Activated CD4-positive, alpha-beta memory T cell treated with anti-CD3 and anti-CD28 coated beads for 36 hours (primary cell): ENCODE measurements at regions not wholly inside any gene's neighbourhood (a gene's known extent, or its start where the extent isn't known, plus 50 kb on each side); places are given as distances from the start of the nearest gene placed in this dataset.

ENCODE experiments used
- CTCF ChIA-PET: fragments of 350-600 bp; sonication (Branson Sonifier 250); formaldehyde crosslinking; loops from one replicate; lab custom pipeline; 2021; ENCODE audit warnings: antibody characterized with exemption, inconsistent platforms; lab: Charles Lee
- POLR2A ChIA-PET: fragments of 350-600 bp; sonication (Branson Sonifier 250); formaldehyde crosslinking; loops from one replicate; lab custom pipeline; 2021; ENCODE audit warnings: antibody characterized with exemption; lab: Charles Lee
- DNase-seq: peaks from one replicate; pipeline ENCODE4 v3.0.0-alpha.2; 2020
- H3K27ac Mint-ChIP-seq: one replicate; pipeline ENCODE4 v1.8.0; 2021; ENCODE audit warnings: mixed read lengths
- H3K27me3 Mint-ChIP-seq: one replicate; pipeline ENCODE4 v1.8.0; 2021; ENCODE audit warnings: mixed read lengths
- H3K36me3 Mint-ChIP-seq: one replicate; pipeline ENCODE4 v1.8.0; 2021; ENCODE audit warnings: mixed read lengths
- H3K4me1 Mint-ChIP-seq: one replicate; pipeline ENCODE4 v1.8.0; 2021; ENCODE audit warnings: low read depth, mixed read lengths
- H3K4me3 Mint-ChIP-seq: one replicate; pipeline ENCODE4 v1.8.0; 2021; ENCODE audit warnings: mild to moderate bottlenecking, mixed read lengths
- H3K9me3 Mint-ChIP-seq: one replicate; pipeline ENCODE4 v1.8.0; 2021; ENCODE audit warnings: mixed read lengths
- intact Hi-C: fragments of 100-400 bp; cut with micrococcal nuclease; formaldehyde crosslinking; loops from one replicate; pipeline ENCODE4 v1.15.1; 2023

GRCh38 chr15:92224843-92225242, 168.8 kb upstream of the ST8SIA2 start:
- peaks cover 3% of the 10 kb centered on the region for H3K27me3 Mint-ChIP-seq
- peaks cover 3% of the 10 kb centered on the region for H3K9me3 Mint-ChIP-seq
- H3K4me3 Mint-ChIP-seq = no peak overlapping the region
- no peak for DNase-seq
- no peak overlapping the region for H3K27ac Mint-ChIP-seq
- intact Hi-C loops = no loop called here
- ChIA-PET POLR2A (no interaction called here), CTCF (interaction anchor here (1.1 to 1.4 kb wide), 3 partner anchors 127 to 133 kb away, joined by 6 to 8 read pairs (median 6); no protein-coding TSS in a partner anchor)
- H3K36me3 Mint-ChIP-seq = no peaks in the 10 kb centered on the region
- H3K4me1 Mint-ChIP-seq = no peaks in the 10 kb centered on the region

GRCh38 chr15:92226020-92226612, 167.6 kb upstream of the ST8SIA2 start:
- no peak for DNase-seq
- Mint-ChIP-seq H3K4me1 (no peaks in the 10 kb centered on the region), H3K9me3 (peaks cover 3% of the 10 kb centered on the region), H3K27ac (no peak overlapping the region), H3K36me3 (no peaks in the 10 kb centered on the region), H3K4me3 (no peak overlapping the region), H3K27me3 (peaks cover 6% of the 10 kb centered on the region)
- POLR2A ChIA-PET = no interaction called here
- intact Hi-C loops = loop anchor here (1.0 kb wide), 1 partner anchor 129 kb away; no protein-coding TSS in a partner anchor
- CTCF ChIA-PET = interaction anchor here (1.1 to 1.4 kb wide), 2 partner anchors 128 to 135 kb away, joined by 6 to 8 read pairs; no protein-coding TSS in a partner anchor

GRCh38 chr15:92228830-92229229, 164.9 kb upstream of the ST8SIA2 start:
- H3K27me3 Mint-ChIP-seq = peaks cover 14% of the 10 kb centered on the region
- no peak overlapping the region for H3K27ac Mint-ChIP-seq
- ChIA-PET CTCF (no interaction called here), POLR2A (no interaction called here)
- no peak for DNase-seq
- H3K4me3 Mint-ChIP-seq = no peak overlapping the region
- peaks cover 2% of the 10 kb centered on the region for H3K9me3 Mint-ChIP-seq
- no peaks in the 10 kb centered on the region for H3K36me3 Mint-ChIP-seq
- intact Hi-C loops = no loop called here
- no peaks in the 10 kb centered on the region for H3K4me1 Mint-ChIP-seq

GRCh38 chr15:92231461-92231860, 162.2 kb upstream of the ST8SIA2 start:
- Mint-ChIP-seq H3K27me3 (peaks cover 22% of the 10 kb centered on the region), H3K9me3 (peaks cover 11% of the 10 kb centered on the region), H3K4me3 (no peak overlapping the region), H3K4me1 (no peaks in the 10 kb centered on the region), H3K36me3 (no peaks in the 10 kb centered on the region), H3K27ac (no peak overlapping the region)
- intact Hi-C loops = no loop called here
- ChIA-PET CTCF (no interaction called here), POLR2A (no interaction called here)
- DNase-seq = no peak

- no peak for DNase-seq
- ChIA-PET POLR2A (interaction anchor here (0.9 kb wide), 1 partner anchor 13 kb away, joined by 3 read pairs; no protein-coding TSS in a partner anchor), CTCF (no interaction called here)
- intact Hi-C loops = no loop called here
- H3K36me3 Mint-ChIP-seq = no peaks in the 10 kb centered on the region
- peaks cover 27% of the 10 kb centered on the region for H3K27me3 Mint-ChIP-seq
- H3K4me1 Mint-ChIP-seq = no peaks in the 10 kb centered on the region
- H3K27ac Mint-ChIP-seq = no peak overlapping the region
- H3K4me3 Mint-ChIP-seq = no peak overlapping the region
- H3K9me3 Mint-ChIP-seq = peaks cover 11% of the 10 kb centered on the region
Measured at GRCh38 chr15:92232317-92232716, 161.4 kb upstream of the ST8SIA2 start.

- H3K9me3 Mint-ChIP-seq = peaks cover 11% of the 10 kb centered on the region
- peaks cover 27% of the 10 kb centered on the region for H3K27me3 Mint-ChIP-seq
- H3K4me3 Mint-ChIP-seq = no peak overlapping the region
- no peak for DNase-seq
- intact Hi-C loops = no loop called here
- H3K36me3 Mint-ChIP-seq = no peaks in the 10 kb centered on the region
- H3K4me1 Mint-ChIP-seq = no peaks in the 10 kb centered on the region
- ChIA-PET POLR2A (interaction anchor here (0.9 kb wide), 1 partner anchor 14 kb away, joined by 3 read pairs; no protein-coding TSS in a partner anchor), CTCF (no interaction called here)
- H3K27ac Mint-ChIP-seq = no peak overlapping the region
Measured at GRCh38 chr15:92232876-92233275, 160.8 kb upstream of the ST8SIA2 start.

- no peak overlapping the region for H3K27ac Mint-ChIP-seq
- H3K36me3 Mint-ChIP-seq = peaks cover 2% of the 10 kb centered on the region
- CTCF ChIA-PET = no interaction called here
- H3K4me1 Mint-ChIP-seq = no peaks in the 10 kb centered on the region
- POLR2A ChIA-PET = no interaction called here
- intact Hi-C loops = no loop called here
- H3K4me3 Mint-ChIP-seq = no peak overlapping the region
- H3K9me3 Mint-ChIP-seq = peaks cover 19% of the 10 kb centered on the region
- peaks cover 19% of the 10 kb centered on the region for H3K27me3 Mint-ChIP-seq
- no peak for DNase-seq
Measured at GRCh38 chr15:92243227-92243626, 150.5 kb upstream of the ST8SIA2 start.

- Mint-ChIP-seq H3K4me1 (no peaks in the 10 kb centered on the region), H3K4me3 (no peak overlapping the region), H3K27me3 (peaks cover 15% of the 10 kb centered on the region), H3K36me3 (no peaks in the 10 kb centered on the region), H3K9me3 (peaks cover 5% of the 10 kb centered on the region), H3K27ac (no peak overlapping the region)
- CTCF ChIA-PET = no interaction called here
- intact Hi-C loops = no loop called here
- POLR2A ChIA-PET = no interaction called here
- DNase-seq = no peak
Measured at GRCh38 chr15:92244703-92245102, 149.0 kb upstream of the ST8SIA2 start.

GRCh38 chr15:92247649-92248242, 145.9 kb upstream of the ST8SIA2 start:
- H3K4me3 Mint-ChIP-seq = no peak overlapping the region
- H3K4me1 Mint-ChIP-seq = no peaks in the 10 kb centered on the region
- H3K9me3 Mint-ChIP-seq = no peaks in the 10 kb centered on the region
- H3K27me3 Mint-ChIP-seq = peaks cover 13% of the 10 kb centered on the region
- H3K27ac Mint-ChIP-seq = no peak overlapping the region
- H3K36me3 Mint-ChIP-seq = no peaks in the 10 kb centered on the region
- ChIA-PET CTCF (no interaction called here), POLR2A (no interaction called here)
- intact Hi-C loops = no loop called here
- no peak for DNase-seq

GRCh38 chr15:92266796-92267685, 126.6 kb upstream of the ST8SIA2 start:
- POLR2A ChIA-PET = no interaction called here
- intact Hi-C loops = no loop called here
- Mint-ChIP-seq H3K4me3 (no peak overlapping the region), H3K36me3 (no peaks in the 10 kb centered on the region), H3K27ac (no peak overlapping the region), H3K27me3 (peaks cover 6% of the 10 kb centered on the region), H3K9me3 (no peaks in the 10 kb centered on the region), H3K4me1 (no peaks in the 10 kb centered on the region)
- CTCF ChIA-PET = no interaction called here
- DNase-seq = no peak

- Mint-ChIP-seq H3K27me3 (peaks cover 13% of the 10 kb centered on the region), H3K27ac (no peak overlapping the region), H3K4me1 (no peaks in the 10 kb centered on the region), H3K4me3 (no peak overlapping the region), H3K9me3 (no peaks in the 10 kb centered on the region), H3K36me3 (no peaks in the 10 kb centered on the region)
- ChIA-PET CTCF (no interaction called here), POLR2A (no interaction called here)
- no peak for DNase-seq
- intact Hi-C loops = no loop called here
Measured at GRCh38 chr15:92268900-92269299, 124.8 kb upstream of the ST8SIA2 start.

GRCh38 chr15:92271179-92271578, 122.5 kb upstream of the ST8SIA2 start:
- Mint-ChIP-seq H3K9me3 (no peaks in the 10 kb centered on the region), H3K4me3 (no peak overlapping the region), H3K27me3 (peaks cover 11% of the 10 kb centered on the region), H3K36me3 (no peaks in the 10 kb centered on the region), H3K4me1 (no peaks in the 10 kb centered on the region), H3K27ac (no peak overlapping the region)
- DNase-seq = no peak
- intact Hi-C loops = no loop called here
- ChIA-PET POLR2A (no interaction called here), CTCF (no interaction called here)
